ENCODE measurements at regions not wholly inside any gene's neighbourhood (a gene's known extent, or its start where the extent isn't known, plus 50 kb on each side); places are given as distances from the start of the nearest gene placed in this dataset.

DNA sequence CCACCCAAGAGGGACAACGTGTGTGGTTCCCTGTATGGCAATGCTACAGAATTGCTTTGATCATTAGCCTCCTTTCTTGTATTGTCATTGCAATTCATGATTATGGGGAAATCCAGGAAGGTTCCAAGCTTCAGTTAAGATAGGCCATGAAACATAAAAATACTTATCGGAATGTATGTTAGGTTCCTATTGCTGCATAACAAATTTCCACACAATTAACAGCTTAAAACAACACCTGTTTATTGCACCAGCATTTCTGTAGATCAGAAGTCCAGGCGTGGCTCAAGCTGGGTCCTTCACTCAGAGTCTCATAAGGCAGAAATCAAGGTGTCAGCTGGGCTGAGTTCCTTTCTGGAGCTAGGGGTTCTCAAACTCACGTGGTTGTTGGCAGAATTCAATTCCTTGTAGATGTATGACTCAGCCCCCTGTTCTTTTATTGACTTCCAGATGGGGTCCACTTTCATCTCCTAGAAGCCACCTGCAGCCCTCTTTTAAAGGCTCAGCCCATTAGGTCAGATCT, 365.6 kb upstream of the TMPO start:
- intact Hi-C loops (cut with DNase I): loop anchor here in 1 of 10 donors (10.0 kb wide), 2 partner anchors 245 to 595 kb away; no protein-coding TSS in a partner anchor
- WGBS, 2 donors: 85 to 90% methylated on average over 4 of the region's 4 CpGs
- TF ChIP-seq, protein P1, sequence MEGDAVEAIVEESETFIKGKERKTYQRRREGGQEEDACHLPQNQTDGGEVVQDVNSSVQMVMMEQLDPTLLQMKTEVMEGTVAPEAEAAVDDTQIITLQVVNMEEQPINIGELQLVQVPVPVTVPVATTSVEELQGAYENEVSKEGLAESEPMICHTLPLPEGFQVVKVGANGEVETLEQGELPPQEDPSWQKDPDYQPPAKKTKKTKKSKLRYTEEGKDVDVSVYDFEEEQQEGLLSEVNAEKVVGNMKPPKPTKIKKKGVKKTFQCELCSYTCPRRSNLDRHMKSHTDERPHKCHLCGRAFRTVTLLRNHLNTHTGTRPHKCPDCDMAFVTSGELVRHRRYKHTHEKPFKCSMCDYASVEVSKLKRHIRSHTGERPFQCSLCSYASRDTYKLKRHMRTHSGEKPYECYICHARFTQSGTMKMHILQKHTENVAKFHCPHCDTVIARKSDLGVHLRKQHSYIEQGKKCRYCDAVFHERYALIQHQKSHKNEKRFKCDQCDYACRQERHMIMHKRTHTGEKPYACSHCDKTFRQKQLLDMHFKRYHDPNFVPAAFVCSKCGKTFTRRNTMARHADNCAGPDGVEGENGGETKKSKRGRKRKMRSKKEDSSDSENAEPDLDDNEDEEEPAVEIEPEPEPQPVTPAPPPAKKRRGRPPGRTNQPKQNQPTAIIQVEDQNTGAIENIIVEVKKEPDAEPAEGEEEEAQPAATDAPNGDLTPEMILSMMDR (IDR thresholded peaks at IDR 0.05): no peak
- H3K36me3 ChIP-seq: no peaks in the 10 kb centered on the region
- no peak for DNase-seq
- H3K9me3 ChIP-seq: no peaks in the 10 kb centered on the region
- no peak overlapping the region for H3K27ac ChIP-seq
- ATAC-seq: no peak
- H3K4me3 ChIP-seq: no peak overlapping the region
- peaks cover 0 to 4% (median 0%) of the 10 kb centered on the region in 9 donors for H3K4me1 ChIP-seq
- H3K27me3 ChIP-seq: no peaks in the 10 kb centered on the region

GRCh38 chr12:98151105-98151590, 364.2 kb upstream of the TMPO start:
- WGBS, 2 donors: 64 to 74% methylated on average over 4 of the region's 4 CpGs
- H3K9me3 ChIP-seq: no peaks in the 10 kb centered on the region
- peaks cover 0 to 9% (median 0%) of the 10 kb centered on the region in 9 donors for H3K4me1 ChIP-seq
- no peak overlapping the region for H3K4me3 ChIP-seq
- no peak for DNase-seq
- H3K36me3 ChIP-seq: no peaks in the 10 kb centered on the region
- intact Hi-C loops (cut with DNase I): loop anchor here in 1 of 10 donors (10.0 kb wide), 2 partner anchors 244 to 596 kb away; no protein-coding TSS in a partner anchor
- TF ChIP-seq, protein P1 (IDR thresholded peaks at IDR 0.05): no peak
- H3K27me3 ChIP-seq: no peaks in the 10 kb centered on the region
- ATAC-seq: no peak
- H3K27ac ChIP-seq: no peak overlapping the region

DNA sequence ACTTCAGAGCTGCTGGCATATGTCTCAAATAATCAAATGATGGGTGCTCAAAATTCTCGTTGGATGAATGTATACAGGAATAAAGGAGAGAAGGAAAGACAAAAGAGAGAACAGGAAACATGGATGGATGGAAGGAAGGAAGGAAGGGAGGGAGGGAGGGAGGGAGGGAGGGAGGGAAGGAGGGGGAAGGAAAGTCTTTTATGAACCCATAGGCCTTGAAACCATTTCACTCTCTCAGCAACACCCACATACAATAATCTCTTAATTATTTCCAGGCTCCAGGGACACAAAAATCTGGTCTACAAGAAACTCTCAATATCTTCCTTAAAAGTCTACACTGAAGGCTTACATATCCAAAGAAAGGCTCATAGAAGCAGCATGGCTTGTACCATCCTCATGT, 363.4 kb upstream of the TMPO start:
- ATAC-seq (no peak), DNase-seq (no peak)
- WGBS, 2 donors: 57 to 77% methylated on average over 1 of the region's 1 CpG
- peaks cover 0 to 9% (median 0%) of the 10 kb centered on the region in 9 donors for H3K4me1 ChIP-seq
- H3K4me3 ChIP-seq: no peak overlapping the region
- TF ChIP-seq, protein P1 (IDR thresholded peaks at IDR 0.05): no peak
- no peaks in the 10 kb centered on the region for H3K36me3 ChIP-seq
- H3K9me3 ChIP-seq: no peaks in the 10 kb centered on the region
- H3K27me3 ChIP-seq: no peaks in the 10 kb centered on the region
- intact Hi-C loops (cut with DNase I): loop anchor here in 1 of 10 donors (10.0 kb wide), 2 partner anchors 243 to 597 kb away; no protein-coding TSS in a partner anchor
- no peak overlapping the region for H3K27ac ChIP-seq

DNA sequence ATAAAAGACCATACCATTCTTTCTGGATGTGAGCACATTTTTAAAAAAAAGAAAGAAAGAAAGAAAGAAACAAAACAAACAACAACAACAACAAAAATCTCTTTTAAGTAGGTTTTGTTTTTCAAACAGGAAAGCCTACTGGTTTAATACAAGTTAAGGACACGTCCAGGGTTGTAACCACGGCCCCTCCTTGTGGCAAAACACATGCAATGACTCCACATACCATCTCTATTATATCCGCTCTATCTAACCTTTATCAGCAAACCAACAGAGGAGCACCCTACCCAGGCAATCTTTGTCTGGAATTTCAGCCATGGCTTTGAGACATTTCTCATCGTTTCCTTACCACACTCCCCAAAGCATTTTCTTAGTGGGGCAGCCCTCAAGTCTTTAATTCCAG, 360.5 kb upstream of the TMPO start:
- peaks cover 0 to 9% (median 0%) of the 10 kb centered on the region in 9 donors for H3K4me1 ChIP-seq
- WGBS, 2 donors: 7 to 10% methylated on average over 4 of the region's 4 CpGs
- DNase-seq (peak in 1 of 2 donors; percentile 11), ATAC-seq (peak in 3 of 8 donors; percentile 61 to 70 (median 62))
- H3K27ac ChIP-seq: no peak overlapping the region
- H3K36me3 ChIP-seq: no peaks in the 10 kb centered on the region
- no peaks in the 10 kb centered on the region for H3K9me3 ChIP-seq
- TF ChIP-seq, protein P1 (IDR thresholded peaks at IDR 0.05): peak in 8 of 9 donors; percentile 15 to 69 (median 50)
- no peaks in the 10 kb centered on the region for H3K27me3 ChIP-seq
- no peak overlapping the region for H3K4me3 ChIP-seq
- intact Hi-C loops (cut with DNase I): loop anchor here in 1 of 10 donors (10.0 kb wide), 2 partner anchors 240 to 600 kb away; no protein-coding TSS in a partner anchor

All from heart right ventricle (tissue), 16 donors.